ENCODE measurements at regions not wholly inside any gene's neighbourhood (a gene's known extent, or its start where the extent isn't known, plus 50 kb on each side); places are given as distances from the start of the nearest gene placed in this dataset.
A peak's percentile ranks its signal among the peaks of the same experiment; 100 is the strongest.

DNA sequence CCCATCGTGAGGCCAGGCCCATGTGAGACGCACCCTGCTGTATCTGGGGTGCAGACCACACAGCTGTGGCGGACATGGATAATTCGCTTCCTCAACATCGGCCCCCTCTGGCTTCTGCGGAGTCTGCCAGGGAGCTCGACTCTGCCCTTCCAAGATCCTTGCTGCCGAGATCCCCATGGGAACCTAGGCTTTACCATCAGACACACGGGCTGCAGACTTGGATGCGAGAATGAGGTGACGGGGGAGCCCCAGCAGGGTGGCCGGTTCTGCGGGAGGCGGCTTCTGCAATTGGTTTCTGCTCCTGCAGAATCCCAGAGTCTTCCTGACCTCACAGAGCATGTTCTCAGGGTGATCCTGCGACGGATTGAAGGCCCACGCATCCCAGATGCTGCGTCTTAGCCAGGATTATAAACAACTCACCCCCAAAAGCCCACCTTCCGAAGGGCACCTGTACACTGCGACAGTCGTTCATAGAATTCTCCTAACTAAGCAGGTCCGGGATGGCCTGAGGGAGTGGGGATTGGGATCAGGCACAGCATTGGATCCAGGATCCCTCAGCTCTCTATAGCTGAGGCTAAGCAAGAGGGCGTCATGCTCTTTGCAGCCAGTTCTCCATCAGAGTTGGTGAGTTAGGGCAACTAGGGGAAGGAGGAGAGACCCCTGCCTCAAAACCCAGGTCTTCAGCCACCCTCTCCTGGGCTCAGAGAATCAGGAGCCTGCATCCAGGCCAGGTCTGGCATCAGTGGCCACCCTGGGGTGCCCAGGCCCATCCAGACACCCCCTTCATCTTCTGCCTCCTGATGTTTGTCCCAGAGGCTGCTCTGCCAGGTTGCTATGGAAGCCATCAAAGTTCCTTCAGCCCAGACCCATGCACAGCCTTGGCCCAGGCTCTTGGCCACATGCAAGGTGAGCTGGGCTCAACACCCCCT is 74.7 kb upstream of the SNTG2 start:
- H3K27me3 Mint-ChIP-seq (ENCODE audit: low read depth) = peaks cover under 1% of the 10 kb centered on the region
- no peak overlapping the region for H3K4me3 Mint-ChIP-seq

DNA sequence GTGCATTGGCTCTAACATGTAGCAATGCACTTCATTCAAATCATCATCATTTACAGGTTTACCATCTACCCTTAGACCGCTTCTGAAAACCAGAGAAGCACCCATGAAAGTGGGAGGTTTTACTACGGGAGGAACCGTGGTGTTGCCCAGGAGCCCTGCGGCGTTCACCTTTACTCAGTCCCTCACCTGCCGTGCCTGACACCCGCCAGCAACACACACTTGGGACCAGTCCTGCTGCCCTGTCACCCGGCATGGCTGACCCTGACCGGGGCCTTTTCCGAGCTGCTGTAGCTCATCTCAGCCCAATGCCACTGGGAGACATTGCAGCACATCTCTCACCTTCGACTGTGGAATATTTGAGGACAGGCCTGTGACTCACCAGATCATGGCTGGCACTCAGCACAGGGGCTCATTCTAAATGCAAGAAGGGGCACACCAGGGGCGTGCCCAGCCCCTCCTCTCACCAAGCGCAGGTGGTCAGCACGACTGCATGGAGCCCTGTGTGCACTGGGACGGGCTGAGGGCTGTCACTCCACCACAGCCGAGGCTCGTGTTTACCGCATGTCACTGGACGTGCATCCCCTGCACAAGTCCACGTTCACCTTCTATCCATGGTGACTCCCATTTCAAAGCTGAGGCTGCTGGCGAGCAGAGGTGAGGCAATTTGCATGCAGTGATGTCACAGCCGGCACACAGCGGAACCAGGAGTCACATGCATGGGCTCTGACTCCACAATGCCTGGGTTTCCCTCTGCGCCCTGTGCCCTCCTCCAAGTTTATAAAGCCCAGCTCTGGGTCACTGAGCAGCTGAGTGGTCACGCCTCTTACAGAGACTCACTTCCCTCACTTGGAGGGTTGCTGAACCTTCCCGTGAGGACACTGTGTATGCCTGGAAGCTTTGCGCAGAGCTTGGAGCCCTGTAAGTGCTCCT is 76.7 kb upstream of the SNTG2 start:
- no peaks in the 10 kb centered on the region for H3K9me3 Mint-ChIP-seq
- no peak overlapping the region for H3K27ac Mint-ChIP-seq (ENCODE audit: unreplicated experiment)
- no peak overlapping the region for H3K4me3 Mint-ChIP-seq
- TF ChIP-seq, protein P1, sequence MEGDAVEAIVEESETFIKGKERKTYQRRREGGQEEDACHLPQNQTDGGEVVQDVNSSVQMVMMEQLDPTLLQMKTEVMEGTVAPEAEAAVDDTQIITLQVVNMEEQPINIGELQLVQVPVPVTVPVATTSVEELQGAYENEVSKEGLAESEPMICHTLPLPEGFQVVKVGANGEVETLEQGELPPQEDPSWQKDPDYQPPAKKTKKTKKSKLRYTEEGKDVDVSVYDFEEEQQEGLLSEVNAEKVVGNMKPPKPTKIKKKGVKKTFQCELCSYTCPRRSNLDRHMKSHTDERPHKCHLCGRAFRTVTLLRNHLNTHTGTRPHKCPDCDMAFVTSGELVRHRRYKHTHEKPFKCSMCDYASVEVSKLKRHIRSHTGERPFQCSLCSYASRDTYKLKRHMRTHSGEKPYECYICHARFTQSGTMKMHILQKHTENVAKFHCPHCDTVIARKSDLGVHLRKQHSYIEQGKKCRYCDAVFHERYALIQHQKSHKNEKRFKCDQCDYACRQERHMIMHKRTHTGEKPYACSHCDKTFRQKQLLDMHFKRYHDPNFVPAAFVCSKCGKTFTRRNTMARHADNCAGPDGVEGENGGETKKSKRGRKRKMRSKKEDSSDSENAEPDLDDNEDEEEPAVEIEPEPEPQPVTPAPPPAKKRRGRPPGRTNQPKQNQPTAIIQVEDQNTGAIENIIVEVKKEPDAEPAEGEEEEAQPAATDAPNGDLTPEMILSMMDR (conservative IDR thresholded peaks at IDR 0.05) = no peak
- peaks cover 12% of the 10 kb centered on the region for H3K27me3 Mint-ChIP-seq (ENCODE audit: low read depth)
- no peaks in the 10 kb centered on the region for H3K4me1 Mint-ChIP-seq
- DNase-seq (ENCODE audit: low read depth, low spot score) = no peak
- no peaks in the 10 kb centered on the region for H3K36me3 Mint-ChIP-seq (ENCODE audit: low read depth)

More for the DNA sequence above, 74.7 kb upstream of the SNTG2 start:
- TF ChIP-seq, protein P1 (conservative IDR thresholded peaks at IDR 0.05) = no peak
- H3K9me3 Mint-ChIP-seq = no peaks in the 10 kb centered on the region
- H3K4me1 Mint-ChIP-seq = no peaks in the 10 kb centered on the region
- DNase-seq (ENCODE audit: low read depth, low spot score) = no peak
- H3K27ac Mint-ChIP-seq (ENCODE audit: unreplicated experiment) = no peak overlapping the region
- no peaks in the 10 kb centered on the region for H3K36me3 Mint-ChIP-seq (ENCODE audit: low read depth)

DNA sequence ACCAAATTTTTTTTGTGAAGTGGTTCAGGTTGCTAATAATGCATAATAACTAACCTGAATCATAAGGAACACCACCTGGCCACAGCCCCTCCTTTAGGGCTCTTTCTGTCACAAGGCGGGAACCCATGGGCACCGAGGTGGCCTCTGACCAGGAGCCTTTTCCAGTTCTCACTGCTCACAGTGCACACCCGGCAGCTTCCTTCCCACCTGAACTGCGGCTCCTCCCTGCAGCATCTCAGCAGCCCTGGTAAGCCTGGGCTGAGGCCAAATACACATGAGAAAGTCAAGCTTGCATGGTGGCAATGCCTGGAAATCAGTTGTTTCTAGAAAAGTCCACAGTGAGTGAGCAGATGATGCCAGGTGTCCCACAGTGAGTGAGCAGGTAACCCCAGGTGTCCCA is 77.6 kb upstream of the SNTG2 start:
- Mint-ChIP-seq H3K27me3 (ENCODE audit: low read depth) (peaks cover 12% of the 10 kb centered on the region), H3K4me3 (no peak overlapping the region), H3K4me1 (no peaks in the 10 kb centered on the region), H3K27ac (ENCODE audit: unreplicated experiment) (no peak overlapping the region), H3K9me3 (no peaks in the 10 kb centered on the region), H3K36me3 (ENCODE audit: low read depth) (no peaks in the 10 kb centered on the region)
- DNase-seq (ENCODE audit: low read depth, low spot score) = no peak
- TF ChIP-seq, protein P1 (conservative IDR thresholded peaks at IDR 0.05) = no peak

DNA sequence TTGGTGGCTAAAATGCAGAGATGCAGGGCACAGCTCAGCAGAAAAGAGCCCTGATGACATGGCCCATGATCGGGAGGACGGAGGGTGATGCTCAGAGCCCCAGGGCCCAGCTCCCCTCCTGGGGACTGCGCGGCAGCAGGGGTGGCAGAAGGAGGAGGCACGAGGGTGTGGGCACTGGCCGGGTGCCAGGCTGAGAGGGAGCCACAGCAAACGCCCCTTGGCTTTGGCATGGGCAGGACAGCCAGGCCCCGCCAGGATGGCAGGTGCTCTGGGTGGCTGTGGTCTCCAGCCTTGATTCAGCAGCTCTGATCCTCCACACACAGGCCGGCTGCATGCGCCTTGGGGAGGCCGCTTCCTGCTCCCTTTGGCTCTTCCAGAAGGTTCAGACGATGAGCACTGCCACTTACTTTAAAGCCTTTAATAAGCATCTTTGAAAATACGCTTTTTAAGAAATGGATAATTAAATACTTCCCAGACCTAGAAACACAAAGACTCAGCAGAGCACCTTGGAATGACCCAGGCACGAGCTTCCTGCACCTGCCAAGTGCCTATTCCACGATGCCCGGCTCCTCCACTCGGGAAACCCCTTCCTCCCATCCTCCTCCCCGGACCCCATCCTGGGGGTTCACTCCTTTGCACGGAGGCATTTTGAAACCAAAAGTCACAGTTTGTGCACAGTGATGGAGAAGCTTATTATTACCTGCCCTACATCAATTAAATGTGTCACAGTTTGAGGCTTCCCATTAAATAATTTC is 78.5 kb upstream of the SNTG2 start:
- DNase-seq (ENCODE audit: low read depth, low spot score) = no peak
- Mint-ChIP-seq H3K27ac (ENCODE audit: unreplicated experiment) (no peak overlapping the region), H3K36me3 (ENCODE audit: low read depth) (no peaks in the 10 kb centered on the region), H3K4me3 (no peak overlapping the region), H3K27me3 (ENCODE audit: low read depth) (peaks cover 12% of the 10 kb centered on the region), H3K4me1 (no peaks in the 10 kb centered on the region), H3K9me3 (no peaks in the 10 kb centered on the region)
- TF ChIP-seq, protein P1 (conservative IDR thresholded peaks at IDR 0.05) = no peak

DNA sequence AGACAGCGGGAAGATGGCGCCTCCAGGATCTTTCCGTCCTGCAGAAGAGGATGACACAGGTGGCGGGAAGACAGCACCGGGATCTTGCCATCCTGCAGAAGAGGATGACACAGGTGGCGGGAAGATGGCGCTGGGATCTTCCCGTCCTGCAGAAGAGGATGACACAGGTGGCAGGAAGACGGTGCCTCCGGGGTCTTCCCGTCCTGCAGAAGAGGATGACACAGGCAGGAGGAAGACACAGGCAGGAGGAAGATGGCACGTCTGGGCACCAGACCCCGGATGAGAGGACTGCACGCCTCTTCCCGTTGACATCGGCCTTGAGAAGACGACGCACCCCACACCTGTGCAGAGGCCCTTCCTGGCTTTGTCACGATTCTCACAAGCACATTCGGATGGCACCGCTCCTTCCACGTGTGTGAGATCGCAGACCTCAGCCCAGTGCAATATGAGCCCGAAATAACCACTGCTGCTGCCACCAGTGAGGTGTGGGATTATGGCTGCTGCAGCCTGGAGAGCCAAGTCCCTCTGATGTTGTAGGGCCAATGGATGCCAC is 79.4 kb upstream of the SNTG2 start:
- H3K36me3 Mint-ChIP-seq (ENCODE audit: low read depth) = no peaks in the 10 kb centered on the region
- DNase-seq (ENCODE audit: low read depth, low spot score) = no peak
- H3K4me1 Mint-ChIP-seq = peaks cover 7% of the 10 kb centered on the region
- H3K9me3 Mint-ChIP-seq = no peaks in the 10 kb centered on the region
- TF ChIP-seq, protein P1 (conservative IDR thresholded peaks at IDR 0.05) = no peak
- H3K4me3 Mint-ChIP-seq = no peak overlapping the region
- H3K27me3 Mint-ChIP-seq (ENCODE audit: low read depth) = peaks cover 12% of the 10 kb centered on the region
- H3K27ac Mint-ChIP-seq (ENCODE audit: unreplicated experiment) = peak overlapping the region; percentile 19

All from neural crest cell (in vitro differentiated cells).